Astrocyte of the spinal cord (primary cell): ENCODE measurements at regions not wholly inside any gene's neighbourhood (a gene's known extent, or its start where the extent isn't known, plus 50 kb on each side); places are given as distances from the start of the nearest gene placed in this dataset.

Experiments
- DNase-seq: peaks from one replicate; pipeline ENCODE4 v3.0.0; 2011; ENCODE audit warnings: low read depth, low spot score
- H3K4me3 ChIP-seq: 2 replicates; pipeline ENCODE4 v1.5.1; 2011; ENCODE audit warnings: low read depth, mild to moderate bottlenecking, low read length, moderate library complexity
- CTCF ChIP-seq: IDR thresholded peaks from 2 replicates; pipeline ENCODE4 v1.5.1; 2012; ENCODE audit warnings: low read depth, mild to moderate bottlenecking, low read length, inconsistent platforms
- in situ Hi-C: cut with HindIII; loops from 2 replicates; pipeline ENCODE4 v1.10.0; 2017; ENCODE audit warnings: low sequenced_read_pairs

DNA sequence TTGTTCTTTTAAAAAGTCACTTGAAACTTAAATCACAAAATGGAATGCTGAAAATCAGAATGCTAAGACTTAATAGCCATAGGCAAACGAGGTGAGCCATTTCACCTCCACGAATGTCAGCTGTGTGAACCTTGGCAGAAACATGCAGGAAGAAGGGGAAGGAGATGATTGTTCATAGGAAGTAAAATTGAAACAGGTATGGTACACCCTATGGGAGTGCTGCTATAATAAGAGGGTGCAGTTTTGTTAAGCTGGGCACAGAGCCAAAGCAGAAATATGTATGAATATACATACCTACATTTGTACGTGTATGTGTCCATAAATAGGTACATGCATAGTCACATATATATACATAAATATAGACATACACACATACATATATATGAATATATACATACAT is 51.0 kb upstream of the SPINK5 start:
- H3K4me3 ChIP-seq: no peak overlapping the region
- DNase-seq: no peak
- TF ChIP-seq CTCF: no peak
- in situ Hi-C loops: no loop called here

- H3K4me3 ChIP-seq: no peak overlapping the region
- in situ Hi-C loops: no loop called here
- no peak for TF ChIP-seq CTCF
- peak; percentile 61 for DNase-seq
Measured at GRCh38 chr5:148011398-148012137, 52.2 kb upstream of the SPINK5 start.

GRCh38 chr5:148005788-148006520 is 57.8 kb upstream of the SPINK5 start:
- no peak overlapping the region for H3K4me3 ChIP-seq
- in situ Hi-C loops: no loop called here
- no peak for TF ChIP-seq CTCF
- DNase-seq: no peak

DNA sequence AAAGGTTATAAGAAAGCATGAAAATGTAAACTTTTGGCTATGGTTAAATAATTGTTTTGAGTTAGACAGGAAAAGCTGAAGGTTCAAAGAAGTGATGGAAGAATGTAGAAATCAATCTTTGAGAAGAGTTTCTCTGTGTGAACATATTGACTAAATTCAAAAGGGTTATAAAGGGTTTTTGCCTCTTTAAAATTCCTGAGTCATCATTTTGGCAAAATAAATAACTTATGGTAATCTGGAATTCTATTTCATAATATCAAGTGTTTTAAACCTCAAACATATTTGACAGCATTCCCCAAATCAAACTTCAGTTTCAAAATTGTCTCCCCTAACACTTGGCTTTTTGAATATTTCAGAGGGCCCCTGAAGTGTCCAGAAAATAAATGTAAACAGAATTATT is 60.6 kb upstream of the SPINK5 start:
- DNase-seq: no peak
- in situ Hi-C loops: no loop called here
- TF ChIP-seq CTCF: no peak
- no peak overlapping the region for H3K4me3 ChIP-seq

DNA sequence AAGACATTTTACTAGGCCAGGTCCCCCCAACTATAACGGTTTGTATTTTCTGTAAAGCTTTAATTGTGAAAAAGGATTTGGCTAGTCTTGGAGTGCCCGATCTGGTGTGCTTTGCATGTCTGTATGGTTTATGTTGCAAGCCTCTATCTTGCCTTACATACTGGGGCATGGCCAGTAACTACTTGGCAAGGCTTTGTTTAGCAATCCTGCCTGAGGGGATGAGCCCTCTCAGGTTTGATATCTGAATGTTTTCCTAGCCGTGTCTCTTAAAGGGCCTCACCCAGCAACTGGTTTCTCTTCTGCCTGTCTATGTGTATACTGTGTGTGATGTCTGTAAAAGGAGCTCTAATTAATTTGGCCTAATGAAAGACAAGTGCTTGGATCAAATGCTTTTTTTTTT is 61.3 kb upstream of the SPINK5 start:
- TF ChIP-seq CTCF: no peak
- in situ Hi-C loops: no loop called here
- no peak for DNase-seq
- H3K4me3 ChIP-seq: no peak overlapping the region

DNA sequence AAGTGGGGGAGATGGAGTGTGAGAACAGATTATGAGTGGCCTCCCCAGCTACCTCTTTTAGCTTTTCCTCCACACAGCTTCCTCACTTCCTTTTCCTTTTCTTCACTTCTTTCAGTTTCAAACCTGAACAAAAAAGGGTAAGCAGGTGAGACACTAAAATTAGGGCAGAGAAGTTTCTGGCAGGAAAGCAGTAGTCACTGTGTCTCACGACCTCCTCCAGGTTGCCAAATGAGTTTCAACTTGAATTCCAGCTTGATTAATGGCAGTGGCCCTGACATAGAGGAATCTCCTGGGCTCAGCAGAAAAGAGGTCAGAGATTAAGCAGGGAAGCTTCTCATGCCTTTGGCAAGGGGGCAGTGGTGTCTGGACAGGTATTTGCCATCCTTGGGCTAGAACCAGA is 63.7 kb upstream of the SPINK5 start:
- in situ Hi-C loops: no loop called here
- H3K4me3 ChIP-seq: no peak overlapping the region
- no peak for TF ChIP-seq CTCF
- DNase-seq: no peak
